ENCODE measurements at regions not wholly inside any gene's neighbourhood (a gene's known extent, or its start where the extent isn't known, plus 50 kb on each side); places are given as distances from the start of the nearest gene placed in this dataset.

DNA sequence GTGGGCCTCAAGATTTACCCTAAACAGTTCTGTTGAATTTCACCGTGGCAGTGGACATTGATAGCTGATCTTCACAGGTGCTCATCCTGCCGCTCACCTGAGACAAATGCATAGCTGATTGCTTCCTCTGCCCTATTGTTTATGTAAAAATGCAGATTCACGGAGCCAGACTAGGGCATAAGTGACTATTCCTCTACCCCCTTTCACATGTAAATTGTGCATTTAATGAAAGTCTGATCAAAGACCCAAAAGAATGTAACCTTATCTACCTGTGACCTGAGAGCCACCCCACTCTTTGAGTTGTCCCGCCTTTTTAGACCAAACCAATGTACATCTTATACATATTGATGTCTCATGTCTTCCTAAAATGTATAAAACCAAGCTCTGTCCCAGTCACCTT is 312.4 kb upstream of the CDH5 start:
- Histone ChIP-seq H3K9me3 (ENCODE audit: insufficient read depth in 2 of 2, low read depth in 1 of 2, low read length in 1 of 2) (no peaks in the 10 kb centered on the region), H2BK5ac (ENCODE audit: low read depth, low read length) (peak overlapping the region; percentile 53; the same call in 1 of the 2 replicates), H3K27ac (ENCODE audit: low read depth, low read length) (no peak overlapping the region), H4K5ac (ENCODE audit: insufficient read length, low read depth, low read length) (no peak overlapping the region), H4K91ac (replicated peaks; ENCODE audit: insufficient read length, low read length) (no peak overlapping the region), H2BK20ac (ENCODE audit: low read length) (no peak overlapping the region), H2BK120ac (replicated peaks; ENCODE audit: low read depth, low read length) (peak overlapping the region; percentile 38), H3K14ac (ENCODE audit: insufficient read length) (no peak overlapping the region), H3K79me1 (ENCODE audit: low read depth, low read length) (no peaks in the 10 kb centered on the region), H3K23ac (ENCODE audit: insufficient read length) (no peak overlapping the region), H4K20me1 (replicated peaks in 1 of 2; ENCODE audit: control insufficient read depth in 1 of 2, insufficient read depth in 2 of 2, low read length in 2 of 2) (no peaks in the 10 kb centered on the region), H3K4me1 (replicated peaks in 1 of 4; ENCODE audit: control insufficient read depth in 3 of 4, insufficient read depth in 4 of 4, low read length in 3 of 4) (peaks cover 0 to 12% (median 4%) of the 10 kb centered on the region in 4 experiments; a peak in 4 of 7 replicates), H3K4ac (replicated peaks; ENCODE audit: insufficient read length, low read depth, low read length) (no peak overlapping the region), H3K4me3 (ENCODE audit: extremely low read depth in 1 of 4, insufficient read depth in 2 of 4, low read depth in 3 of 4, low read length in 4 of 4) (no peak overlapping the region), H3K36me3 (ENCODE audit: control insufficient read depth in 2 of 4, insufficient read depth in 4 of 4, low read length in 3 of 4) (no peaks in the 10 kb centered on the region), H4K8ac (ENCODE audit: extremely low read depth, insufficient read depth, low read length) (no peak overlapping the region), H3K27me3 (replicated peaks in 1 of 4; ENCODE audit: control insufficient read depth in 3 of 4, extremely low read depth in 1 of 4, insufficient read depth in 3 of 4, low read length in 3 of 4) (no peaks in the 10 kb centered on the region; a peak in 1 of 7 replicates), H2AFZ (ENCODE audit: low read length) (no peak overlapping the region), H2BK12ac (ENCODE audit: low read depth, low read length) (peak overlapping the region; percentile 85; the same call in 1 of the 2 replicates), H3K56ac (replicated peaks; ENCODE audit: insufficient read length, low read depth, low read length) (no peak overlapping the region), H3K4me2 (ENCODE audit: insufficient read depth in 1 of 2, low read depth in 2 of 2, low read length in 2 of 2) (peak overlapping the region in 1 of 2 experiments; percentile 17; a peak in 2 of 4 replicates), H3K18ac (ENCODE audit: extremely low read depth, low read length) (no peak overlapping the region), H3K9ac (replicated peaks in 1 of 4; ENCODE audit: extremely low read depth in 1 of 4, low read depth in 3 of 4, low read length in 3 of 4) (no peak overlapping the region), H3K79me2 (ENCODE audit: control insufficient read depth in 1 of 2, insufficient read depth in 2 of 2, low read length in 2 of 2) (no peaks in the 10 kb centered on the region), H3K23me2 (ENCODE audit: low read depth, low read length) (peaks cover 3% of the 10 kb centered on the region; the same call in 1 of the 2 replicates), H2BK15ac (ENCODE audit: low read length) (no peak overlapping the region), H2AK5ac (ENCODE audit: low read depth, low read length) (no peak overlapping the region)
- TF ChIP-seq NANOG (IDR thresholded peaks at IDR 0.05; ENCODE audit: insufficient read depth, low read depth, low read length, poor library complexity, severe bottlenecking) = no peak
- POLR2A ChIA-PET (ENCODE audit: partially characterized antibody) = no interaction called here
- DNase-seq (ENCODE audit: low read depth in 1 of 2, low spot score in 2 of 2) (no peak), FAIRE-seq (no peak)
- CTCF ChIA-PET (ENCODE audit: partially characterized antibody) = interaction anchor here (0.5 to 1.3 kb wide), 3 partner anchors 11 to 479 kb away, joined by 3 read pairs; no protein-coding TSS in a partner anchor
- WGBS, 2 experiments (ENCODE audit: extremely low coverage in 1 of 2, insufficient coverage in 1 of 2, insufficient read length in 1 of 2, insufficient replicate concordance in 2 of 2, low coverage in 1 of 2, low lambda C conversion rate in 2 of 2, missing lambda C conversion rate in 1 of 2) = 35% methylated on average over 4 of the region's 4 CpGs; no CpG with 5 or more reads in 1 of the 2 experiments

Measured in H1 (cell line).